HG02852 (cell line): ENCODE measurements at regions not wholly inside any gene's neighbourhood (a gene's known extent, or its start where the extent isn't known, plus 50 kb on each side); places are given as distances from the start of the nearest gene placed in this dataset.

Experiments used
- ATAC-seq: cut with Tn5 transposase; IDR thresholded peaks from one replicate; pipeline ENCODE4 v1.9.1; 2021; ENCODE audit warnings: mild to moderate bottlenecking, moderate library complexity; ENCODE audit not compliant: unreplicated experiment

GRCh38 chr18:67072791-67073190 is 443.7 kb downstream of the DSEL start:
- no peak for ATAC-seq

GRCh38 chr18:67068608-67069007 is 447.9 kb downstream of the DSEL start:
- ATAC-seq: no peak

GRCh38 chr18:67047334-67047733 is 443.4 kb upstream of the CDH19 start:
- no peak for ATAC-seq

GRCh38 chr18:67043276-67043675 is 439.4 kb upstream of the CDH19 start:
- no peak for ATAC-seq

DNA sequence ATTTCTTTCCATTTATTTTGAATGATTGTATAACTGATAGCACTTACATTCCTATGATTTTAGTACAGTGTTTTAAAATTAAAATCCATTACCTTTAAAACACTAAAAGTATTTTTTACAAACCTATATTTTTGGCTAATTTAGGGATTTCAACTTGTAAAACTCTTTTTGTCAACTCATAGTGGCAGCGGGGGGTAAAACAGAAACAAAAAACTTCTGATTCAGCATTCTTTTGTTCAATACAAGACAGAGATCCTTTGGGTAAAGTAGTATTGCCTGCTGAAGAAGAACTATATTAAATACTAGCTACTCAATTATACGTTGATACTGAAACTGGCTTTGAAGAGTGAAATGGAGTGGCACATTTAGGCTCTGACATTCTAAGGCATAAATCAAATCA is 437.4 kb upstream of the CDH19 start:
- ATAC-seq: no peak

DNA sequence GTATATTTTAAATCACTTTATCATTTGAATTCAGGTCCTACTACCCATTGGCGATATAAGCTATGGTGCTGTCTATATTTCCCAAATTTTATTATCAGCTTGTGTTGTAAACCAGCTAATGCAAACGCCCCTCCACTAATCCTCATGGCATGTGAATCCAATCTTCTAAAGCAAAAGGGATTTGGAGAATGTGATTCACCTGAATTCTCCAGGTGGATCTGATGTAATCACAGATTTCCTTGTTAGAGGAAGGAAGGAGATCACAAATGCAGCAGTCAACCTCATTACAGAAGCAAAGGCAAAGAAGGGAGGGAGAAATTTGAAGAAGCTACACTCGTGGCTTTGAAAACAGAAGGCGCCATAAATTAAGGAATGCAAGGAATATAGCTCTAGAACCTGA is 431.1 kb upstream of the CDH19 start:
- ATAC-seq: no peak

DNA sequence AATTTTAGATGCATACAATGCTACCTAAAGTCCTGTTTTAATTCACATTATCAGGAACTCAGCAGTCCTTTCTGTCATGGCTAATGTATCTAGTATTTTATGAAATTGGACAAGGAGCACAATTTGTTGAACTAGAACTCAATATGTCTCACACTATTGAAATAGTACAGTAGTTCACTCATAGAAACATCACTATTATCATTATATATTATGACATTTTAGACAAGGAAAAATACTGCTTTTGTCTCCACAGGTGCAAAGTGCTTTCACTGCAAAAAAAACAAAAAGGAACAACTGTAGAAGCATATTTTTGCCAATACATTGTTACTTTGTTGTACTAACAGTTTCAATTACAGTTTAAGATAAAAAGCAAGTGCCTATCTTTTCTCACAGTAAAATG is 419.2 kb upstream of the CDH19 start:
- ATAC-seq: no peak

DNA sequence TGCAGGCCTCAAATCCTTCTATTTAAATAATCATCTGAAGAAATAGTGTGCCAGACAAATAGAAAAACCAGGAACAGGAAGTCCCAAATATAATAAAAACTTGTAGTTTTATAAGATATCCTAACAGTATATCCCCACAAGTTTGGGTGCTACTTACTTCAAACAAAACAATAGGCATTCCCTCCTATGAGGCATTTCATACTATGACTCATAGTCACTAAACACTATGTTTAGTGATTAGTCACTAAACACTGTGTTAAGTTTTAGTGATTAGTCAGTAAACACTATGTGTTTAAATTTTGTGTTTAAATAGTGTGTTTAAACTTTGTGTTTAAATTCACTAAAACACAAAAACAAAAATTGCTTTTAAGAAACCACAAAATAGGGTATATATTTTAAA is 407.0 kb upstream of the CDH19 start:
- no peak for ATAC-seq

- ATAC-seq: no peak
These were observed 404.1 kb upstream of the CDH19 start for GRCh38 chr18:67007999-67008398.

- ATAC-seq: no peak
These were observed 403.2 kb upstream of the CDH19 start for GRCh38 chr18:67007085-67007484.

GRCh38 chr18:67001052-67001451 is 397.2 kb upstream of the CDH19 start:
- ATAC-seq: no peak

DNA sequence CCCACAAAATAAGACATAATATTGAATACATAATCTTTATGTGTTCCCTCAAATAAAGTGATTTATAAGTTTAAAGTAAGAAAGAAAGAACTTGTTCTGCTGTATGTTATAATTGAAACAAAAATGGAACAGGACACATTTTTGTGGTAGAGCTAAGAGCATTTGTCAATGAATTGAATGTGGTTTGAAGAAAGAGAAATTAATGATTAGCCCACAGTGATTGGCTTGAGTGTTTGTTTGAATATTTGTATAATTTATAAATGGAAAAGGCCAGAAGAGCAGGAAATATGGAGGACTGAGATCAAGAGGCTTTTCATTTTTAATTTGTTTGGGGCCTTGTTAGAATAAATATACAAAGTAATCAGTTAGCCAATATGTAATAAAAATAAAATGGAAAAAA is 395.1 kb upstream of the CDH19 start:
- no peak for ATAC-seq

- ATAC-seq: no peak
These were observed 391.4 kb upstream of the CDH19 start for GRCh38 chr18:66995270-66995669.

DNA sequence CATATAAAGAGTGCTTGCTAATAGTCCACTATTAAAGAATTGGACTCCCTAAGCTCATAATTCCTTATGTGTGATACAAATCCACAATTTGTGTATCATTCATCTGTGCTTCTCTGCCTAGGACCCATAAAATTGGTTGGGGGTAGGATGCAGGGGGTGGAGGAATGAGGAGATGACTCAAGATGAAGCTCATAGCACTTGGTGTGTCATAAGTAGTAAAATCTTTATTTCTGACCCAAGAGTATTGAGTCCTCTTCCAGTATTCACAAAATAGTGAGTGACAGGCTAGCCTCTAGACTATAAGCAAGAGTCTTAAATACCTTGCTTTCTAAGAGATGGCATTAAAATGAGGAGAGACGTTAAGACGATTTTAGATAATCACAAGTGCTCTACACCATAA is 390.9 kb upstream of the CDH19 start:
- ATAC-seq: no peak

GRCh38 chr18:66993492-66993891 is 389.6 kb upstream of the CDH19 start:
- ATAC-seq: no peak

DNA sequence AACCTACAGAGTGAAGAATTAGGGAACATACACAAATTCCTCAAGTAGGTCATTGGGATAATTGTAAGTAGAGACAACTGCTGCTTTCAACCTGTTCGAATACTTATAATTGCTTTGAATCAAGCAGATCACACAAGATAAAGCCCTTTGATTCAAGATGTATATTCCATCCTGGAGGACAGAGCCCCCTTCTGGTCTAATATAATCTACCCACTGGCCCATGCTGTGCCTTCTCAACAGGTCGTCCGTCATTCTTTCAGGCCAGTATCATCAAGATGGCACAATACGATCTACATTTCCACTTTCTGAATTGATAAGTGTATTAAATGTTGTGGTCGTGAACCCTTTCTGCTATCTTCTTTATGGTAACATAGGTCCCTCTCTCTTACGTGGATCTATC is 387.0 kb upstream of the CDH19 start:
- ATAC-seq: no peak

GRCh38 chr18:66979009-66979408 is 375.1 kb upstream of the CDH19 start:
- ATAC-seq: no peak

- no peak for ATAC-seq
These were observed 368.8 kb upstream of the CDH19 start for GRCh38 chr18:66972681-66973080.

GRCh38 chr18:66971960-66972359 is 368.1 kb upstream of the CDH19 start:
- no peak for ATAC-seq

GRCh38 chr18:66966171-66966570 is 362.3 kb upstream of the CDH19 start:
- no peak for ATAC-seq

- no peak for ATAC-seq
These were observed 354.4 kb upstream of the CDH19 start for GRCh38 chr18:66958309-66958708.

- no peak for ATAC-seq
These were observed 347.9 kb upstream of the CDH19 start for GRCh38 chr18:66951750-66952149.

- ATAC-seq: no peak
These were observed 345.5 kb upstream of the CDH19 start for GRCh38 chr18:66949419-66949818.

- ATAC-seq: no peak
These were observed 333.7 kb upstream of the CDH19 start for GRCh38 chr18:66937546-66937945.
